Testis (tissue), 2 donors: ENCODE measurements at regions not wholly inside any gene's neighbourhood (a gene's known extent, or its start where the extent isn't known, plus 50 kb on each side); places are given as distances from the start of the nearest gene placed in this dataset.

Source experiments
- POLR2A ChIP-seq: fragments of 450-650 bp; IDR thresholded peaks from one replicate; pipeline ENCODE4 v1.6.1; 2017; ENCODE audit warnings: antibody characterized with exemption, mild to moderate bottlenecking, moderate library complexity
- TF ChIP-seq, protein P1 (sequence below), 3 experiments: fragments of 450-650 bp in 2 of 3; fragments of 200-600 bp in 1 of 3; sonication (generic) in 1 of 3; IDR thresholded peaks; one replicate each; pipeline ENCODE4 v1.5.1; 2016 to 2019; ENCODE audit warnings: antibody characterized with exemption in 3 of 3, mild to moderate bottlenecking in 2 of 3, moderate library complexity in 1 of 3

- TF ChIP-seq, protein P1, sequence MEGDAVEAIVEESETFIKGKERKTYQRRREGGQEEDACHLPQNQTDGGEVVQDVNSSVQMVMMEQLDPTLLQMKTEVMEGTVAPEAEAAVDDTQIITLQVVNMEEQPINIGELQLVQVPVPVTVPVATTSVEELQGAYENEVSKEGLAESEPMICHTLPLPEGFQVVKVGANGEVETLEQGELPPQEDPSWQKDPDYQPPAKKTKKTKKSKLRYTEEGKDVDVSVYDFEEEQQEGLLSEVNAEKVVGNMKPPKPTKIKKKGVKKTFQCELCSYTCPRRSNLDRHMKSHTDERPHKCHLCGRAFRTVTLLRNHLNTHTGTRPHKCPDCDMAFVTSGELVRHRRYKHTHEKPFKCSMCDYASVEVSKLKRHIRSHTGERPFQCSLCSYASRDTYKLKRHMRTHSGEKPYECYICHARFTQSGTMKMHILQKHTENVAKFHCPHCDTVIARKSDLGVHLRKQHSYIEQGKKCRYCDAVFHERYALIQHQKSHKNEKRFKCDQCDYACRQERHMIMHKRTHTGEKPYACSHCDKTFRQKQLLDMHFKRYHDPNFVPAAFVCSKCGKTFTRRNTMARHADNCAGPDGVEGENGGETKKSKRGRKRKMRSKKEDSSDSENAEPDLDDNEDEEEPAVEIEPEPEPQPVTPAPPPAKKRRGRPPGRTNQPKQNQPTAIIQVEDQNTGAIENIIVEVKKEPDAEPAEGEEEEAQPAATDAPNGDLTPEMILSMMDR (IDR thresholded peaks at IDR 0.05) = no peak
- TF ChIP-seq POLR2A = no peak
Observed at GRCh38 chr20:10853176-10853575, 179.4 kb upstream of the JAG1 start.
